Adipocyte (in vitro differentiated cells): ENCODE measurements at regions not wholly inside any gene's neighbourhood (a gene's known extent, or its start where the extent isn't known, plus 50 kb on each side); places are given as distances from the start of the nearest gene placed in this dataset.
"Not testable (repeated sequence)": the region's sequence is repeated elsewhere in the genome, so short reads cannot be mapped to it uniquely, and the experiment has no call there.

Source experiments
- DNase-seq: peaks from one replicate; pipeline ENCODE4 v3.0.0-alpha.2; 2015; ENCODE audit warnings: low read depth
- H3K27me3 ChIP-seq: replicated peaks from 2 replicates; pipeline ENCODE4 v1.7.0; 2013; ENCODE audit warnings: mild to moderate bottlenecking, low read length, moderate library complexity; ENCODE audit not compliant: control insufficient read depth, insufficient read depth
- H3K36me3 ChIP-seq: 2 replicates; pipeline ENCODE4 v1.7.0; 2013; ENCODE audit warnings: low read length, mild to moderate bottlenecking, moderate library complexity; ENCODE audit not compliant: control insufficient read depth, insufficient read depth, severe bottlenecking
- H3K4me1 ChIP-seq: 2 replicates; pipeline ENCODE4 v1.7.0; 2013; ENCODE audit warnings: mild to moderate bottlenecking, low read length, moderate library complexity; ENCODE audit not compliant: control insufficient read depth, insufficient read depth
- H3K4me3 ChIP-seq: 2 replicates; pipeline ENCODE4 v1.7.0; 2013; ENCODE audit warnings: mild to moderate bottlenecking, low read length, moderate library complexity
- H3K9ac ChIP-seq: 2 replicates; pipeline ENCODE4 v1.7.0; 2013; ENCODE audit warnings: mild to moderate bottlenecking, low read length, moderate library complexity
- H3K9me3 ChIP-seq: 2 replicates; pipeline ENCODE4 v1.7.0; 2013; ENCODE audit warnings: mild to moderate bottlenecking, low read length, moderate library complexity; ENCODE audit not compliant: control insufficient read depth

- DNase-seq = no peak
- H3K27me3 ChIP-seq = no peaks in the 10 kb centered on the region
- peaks cover 14% of the 10 kb centered on the region for H3K4me1 ChIP-seq
- H3K9ac ChIP-seq = peak overlapping the region; percentile 71
- H3K36me3 ChIP-seq = no peaks in the 10 kb centered on the region
- peak overlapping the region; percentile 66 for H3K4me3 ChIP-seq
- H3K9me3 ChIP-seq = no peaks in the 10 kb centered on the region
Observed at GRCh38 chr10:33032654-33033151, 74.7 kb upstream of the ITGB1 start.

GRCh38 chr10:33031815-33032653 lies 74.0 kb upstream of the ITGB1 start:
- Histone ChIP-seq H3K4me3 (peak overlapping the region; percentile 66), H3K27me3 (no peaks in the 10 kb centered on the region), H3K9me3 (no peaks in the 10 kb centered on the region), H3K36me3 (no peaks in the 10 kb centered on the region), H3K9ac (peak overlapping the region; percentile 71), H3K4me1 (peaks cover 14% of the 10 kb centered on the region)
- peak; percentile 47 for DNase-seq

- Histone ChIP-seq H3K9ac (no peak overlapping the region), H3K27me3 (no peaks in the 10 kb centered on the region), H3K9me3 (no peaks in the 10 kb centered on the region), H3K4me3 (no peak overlapping the region), H3K4me1 (peaks cover 14% of the 10 kb centered on the region), H3K36me3 (no peaks in the 10 kb centered on the region)
- DNase-seq = no peak
Observed at GRCh38 chr10:33031171-33031570, 73.1 kb upstream of the ITGB1 start.

- peaks cover 14% of the 10 kb centered on the region for H3K4me1 ChIP-seq
- H3K36me3 ChIP-seq, H3K9ac ChIP-seq, DNase-seq, H3K4me3 ChIP-seq, H3K9me3 ChIP-seq, H3K27me3 ChIP-seq: not testable (repeated sequence)
Observed at GRCh38 chr10:33028515-33028914, 70.5 kb upstream of the ITGB1 start.

- DNase-seq = no peak
- Histone ChIP-seq H3K9ac (no peak overlapping the region), H3K4me1 (peaks cover 2% of the 10 kb centered on the region), H3K4me3 (no peak overlapping the region), H3K9me3 (no peaks in the 10 kb centered on the region), H3K36me3 (no peaks in the 10 kb centered on the region), H3K27me3 (no peaks in the 10 kb centered on the region)
Observed at GRCh38 chr10:33027088-33027487, 69.1 kb upstream of the ITGB1 start.

GRCh38 chr10:33026422-33026821 lies 68.4 kb upstream of the ITGB1 start:
- no peaks in the 10 kb centered on the region for H3K27me3 ChIP-seq
- no peaks in the 10 kb centered on the region for H3K36me3 ChIP-seq
- no peak for DNase-seq
- H3K9me3 ChIP-seq = no peaks in the 10 kb centered on the region
- no peak overlapping the region for H3K4me3 ChIP-seq
- H3K9ac ChIP-seq = no peak overlapping the region
- H3K4me1 ChIP-seq = no peaks in the 10 kb centered on the region

DNA sequence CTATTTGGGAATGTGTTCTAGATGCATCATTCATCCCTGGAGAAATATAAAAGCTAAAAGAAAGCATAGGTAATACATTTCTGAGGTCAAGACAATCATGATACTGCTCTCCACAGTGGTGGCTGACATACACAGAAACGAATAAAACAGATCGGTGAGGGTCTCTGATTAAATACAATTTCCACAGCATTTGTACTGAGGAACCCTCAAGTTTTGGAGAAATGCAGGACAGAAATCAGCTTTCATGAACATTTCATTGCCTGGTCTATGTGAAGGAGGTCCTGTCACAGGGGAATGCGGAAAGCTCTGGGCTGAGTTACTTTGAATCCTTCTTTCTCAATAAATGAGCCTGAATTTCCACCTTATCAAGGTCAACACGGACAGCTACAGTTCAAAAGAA lies 67.9 kb upstream of the ITGB1 start:
- no peak overlapping the region for H3K9ac ChIP-seq
- H3K9me3 ChIP-seq = no peaks in the 10 kb centered on the region
- no peaks in the 10 kb centered on the region for H3K4me1 ChIP-seq
- H3K27me3 ChIP-seq = no peaks in the 10 kb centered on the region
- no peak for DNase-seq
- no peak overlapping the region for H3K4me3 ChIP-seq
- no peaks in the 10 kb centered on the region for H3K36me3 ChIP-seq

- Histone ChIP-seq H3K9ac (no peak overlapping the region), H3K9me3 (no peaks in the 10 kb centered on the region), H3K4me3 (no peak overlapping the region), H3K36me3 (no peaks in the 10 kb centered on the region), H3K4me1 (no peaks in the 10 kb centered on the region), H3K27me3 (no peaks in the 10 kb centered on the region)
- DNase-seq = no peak
Observed at GRCh38 chr10:33025039-33025438, 67.0 kb upstream of the ITGB1 start.

DNA sequence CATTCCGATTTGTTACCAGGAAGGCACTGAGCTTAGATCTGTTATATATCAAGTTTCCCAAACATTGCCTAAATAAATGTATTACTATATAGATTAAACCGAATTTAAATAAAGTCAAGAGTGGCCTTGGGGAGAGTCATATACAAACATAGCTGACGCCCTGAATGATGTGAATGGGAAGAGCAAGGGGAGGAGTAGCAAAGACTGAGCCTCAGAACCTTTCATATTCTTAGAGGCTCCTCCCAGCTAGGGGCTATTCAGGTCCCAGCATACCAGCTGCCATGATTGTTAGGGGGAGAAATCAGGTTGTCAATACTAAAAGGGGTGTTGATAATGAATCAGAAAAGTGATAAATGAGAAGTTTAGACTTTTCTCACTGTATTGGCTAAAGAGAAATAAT lies 64.7 kb upstream of the ITGB1 start:
- Histone ChIP-seq H3K36me3 (no peaks in the 10 kb centered on the region), H3K4me1 (no peaks in the 10 kb centered on the region), H3K4me3 (no peak overlapping the region), H3K27me3 (no peaks in the 10 kb centered on the region), H3K9ac (no peak overlapping the region), H3K9me3 (no peaks in the 10 kb centered on the region)
- DNase-seq = no peak

GRCh38 chr10:33022090-33022489 lies 64.1 kb upstream of the ITGB1 start:
- Histone ChIP-seq H3K4me3 (no peak overlapping the region), H3K4me1 (no peaks in the 10 kb centered on the region), H3K36me3 (no peaks in the 10 kb centered on the region), H3K9me3 (no peaks in the 10 kb centered on the region), H3K27me3 (no peaks in the 10 kb centered on the region), H3K9ac (no peak overlapping the region)
- no peak for DNase-seq

GRCh38 chr10:33016988-33017387 lies 59.0 kb upstream of the ITGB1 start:
- DNase-seq = no peak
- Histone ChIP-seq H3K36me3 (no peaks in the 10 kb centered on the region), H3K9ac (no peak overlapping the region), H3K4me3 (no peak overlapping the region), H3K9me3 (no peaks in the 10 kb centered on the region), H3K4me1 (peaks cover 15% of the 10 kb centered on the region), H3K27me3 (no peaks in the 10 kb centered on the region)
